Right lobe of liver (tissue), 4 donors: ENCODE measurements at regions not wholly inside any gene's neighbourhood (a gene's known extent, or its start where the extent isn't known, plus 50 kb on each side); places are given as distances from the start of the nearest gene placed in this dataset.

ENCODE experiments used
- CTCF ChIP-seq, 4 donors: fragments of 200-600 bp in 3 of 4; fragments of 450-650 bp in 1 of 4; IDR thresholded peaks; one replicate each; pipeline versions ENCODE4 v1.5.1 to v1.8.0; 2016 to 2022; ENCODE audit warnings: antibody characterized with exemption in 4 of 4, mild to moderate bottlenecking in 2 of 4
- POLR2A ChIP-seq: fragments of 450-650 bp; IDR thresholded peaks from one replicate; pipeline ENCODE4 v1.6.1; 2017; ENCODE audit warnings: antibody characterized with exemption, mild to moderate bottlenecking
- donor health status: DM: no; HTN: no; CAD: no.
- donor health status: DM: no; HTN: no; CAD: no.
- donor health status: DM: no; HTN: yes; CAD: no.

- no peak for TF ChIP-seq CTCF (IDR thresholded peaks at IDR 0.05)
- no peak for TF ChIP-seq POLR2A
Observed at GRCh38 chr3:87420171-87420570, 143.8 kb upstream of the POU1F1 start.
